ENCODE measurements at regions not wholly inside any gene's neighbourhood (a gene's known extent, or its start where the extent isn't known, plus 50 kb on each side); places are given as distances from the start of the nearest gene placed in this dataset.

- DNase-seq: no peak
These were observed 339.3 kb upstream of the POM121L12 start for GRCh38 chr7:52695973-52696595.

GRCh38 chr7:52691257-52691656, 344.2 kb upstream of the POM121L12 start:
- no peak for DNase-seq

- no peak for DNase-seq
These were observed 345.5 kb upstream of the POM121L12 start for GRCh38 chr7:52689912-52690311.

GRCh38 chr7:52685333-52685732, 350.1 kb upstream of the POM121L12 start:
- no peak for DNase-seq

GRCh38 chr7:52684388-52684787, 351.0 kb upstream of the POM121L12 start:
- no peak for DNase-seq

GRCh38 chr7:52682993-52683392, 352.4 kb upstream of the POM121L12 start:
- DNase-seq: no peak

GRCh38 chr7:52670608-52671225, 364.7 kb upstream of the POM121L12 start:
- no peak for DNase-seq

- no peak for DNase-seq
These were observed 366.4 kb upstream of the POM121L12 start for GRCh38 chr7:52669031-52669430.

- no peak for DNase-seq
These were observed 367.0 kb upstream of the POM121L12 start for GRCh38 chr7:52668435-52668834.

GRCh38 chr7:52659178-52659577, 376.3 kb upstream of the POM121L12 start:
- DNase-seq: no peak

GRCh38 chr7:52656098-52656497, 379.3 kb upstream of the POM121L12 start:
- no peak for DNase-seq

GRCh38 chr7:52652621-52653020, 382.8 kb upstream of the POM121L12 start:
- DNase-seq: no peak

- DNase-seq: no peak
These were observed 386.6 kb upstream of the POM121L12 start for GRCh38 chr7:52648872-52649271.

GRCh38 chr7:52647046-52647445, 388.4 kb upstream of the POM121L12 start:
- no peak for DNase-seq

GRCh38 chr7:52639981-52640380, 395.5 kb upstream of the POM121L12 start:
- DNase-seq: no peak

- no peak for DNase-seq
These were observed 396.3 kb upstream of the POM121L12 start for GRCh38 chr7:52639126-52639525.

- DNase-seq: no peak
These were observed 400.4 kb upstream of the POM121L12 start for GRCh38 chr7:52635021-52635420.

GRCh38 chr7:52620849-52621248, 414.6 kb upstream of the POM121L12 start:
- DNase-seq: no peak

- DNase-seq: no peak
These were observed 418.9 kb upstream of the POM121L12 start for GRCh38 chr7:52616552-52616951.

GRCh38 chr7:52615021-52615695, 420.3 kb upstream of the POM121L12 start:
- no peak for DNase-seq

- no peak for DNase-seq
These were observed 425.9 kb upstream of the POM121L12 start for GRCh38 chr7:52609511-52609910.

- no peak for DNase-seq
These were observed 442.7 kb upstream of the POM121L12 start for GRCh38 chr7:52592698-52593097.

GRCh38 chr7:52586704-52587103, 448.7 kb upstream of the POM121L12 start:
- no peak for DNase-seq

GRCh38 chr7:52584041-52584440, 451.4 kb upstream of the POM121L12 start:
- DNase-seq: no peak

Data from CD4-positive, alpha-beta T cell treated with Interleukin-17A for 1 hour (primary cell).